HCT116 (cell line): ENCODE measurements at regions not wholly inside any gene's neighbourhood (a gene's known extent, or its start where the extent isn't known, plus 50 kb on each side); places are given as distances from the start of the nearest gene placed in this dataset.

Experiments used
- ATAC-seq: fragments of 200-7000 bp; cut with Tn5 transposase; 2 replicates; pipeline ENCODE4 v1.9.1; 2020; ENCODE audit warnings: mild to moderate bottlenecking, moderate library complexity
- BruUV-seq: library from RNA; stranded (reverse); fragments of 400-500 nt; replicated peaks from 2 replicates; lab custom pipeline; 2021; lab: Mats Ljungman, UMichigan
- CTCF ChIA-PET: fragments of 300-600 bp; sonication (Branson Sonifier 250); formaldehyde crosslinking; loops from one replicate; lab custom pipeline; 2021; ENCODE audit warnings: antibody characterized with exemption; lab: Charles Lee
- POLR2A ChIA-PET: fragments of 300-600, 350-600 bp; sonication (Branson Sonifier 250); formaldehyde crosslinking; loops from one replicate; lab custom pipeline; 2021; ENCODE audit warnings: antibody characterized with exemption; lab: Charles Lee
- RAD21 ChIA-PET, 2 experiments: fragments of 300-600 bp; sonication (Branson Sonifier 250); formaldehyde crosslinking; loops; one replicate each; lab custom pipeline; 2023; ENCODE audit warnings: low total read pairs in 2 of 2; ENCODE audit not compliant: uncharacterized antibody in 2 of 2, unreplicated experiment in 2 of 2, low non-redundant PET in 1 of 2; lab: Charles Lee
- DNase-seq: peaks from one replicate; pipeline ENCODE4 v3.0.0-alpha.2; 2010; ENCODE audit warnings: low read depth, low spot score
- H2AFZ ChIP-seq: fragments of 200-600 bp; shearing (Covaris generic), sonication (generic); 2 replicates; pipeline ENCODE4 v1.6.1; 2017; ENCODE audit warnings: low read depth, mixed run types, mixed read lengths, antibody characterized with exemption, low read length; ENCODE audit not compliant: poor library complexity, severe bottlenecking
- H3K27ac ChIP-seq: 2 replicates; pipeline ENCODE4 v1.5.1; 2012; ENCODE audit warnings: low read depth, low read length
- H3K27me3 ChIP-seq: fragments of 200-600 bp; sonication (generic); 2 replicates; pipeline ENCODE4 v1.6.1; 2016; ENCODE audit warnings: mixed run types, low read length, mixed read lengths; ENCODE audit not compliant: insufficient read depth
- H3K36me3 ChIP-seq, 2 experiments: fragments of 200-500 bp in 1 of 2; fragments of 200-600 bp in 1 of 2; sonication (Bioruptor generic) in 1 of 2; sonication (generic) in 1 of 2; 2 replicates each; pipeline versions ENCODE4 v1.5.1 to v1.6.1; 2014 to 2016; ENCODE audit warnings: low read length in 2 of 2, inconsistent platforms in 1 of 2, mixed read lengths in 1 of 2, mixed run types in 1 of 2; ENCODE audit not compliant: insufficient read depth in 2 of 2, control insufficient read depth in 1 of 2
- H3K4me1 ChIP-seq, 2 experiments: fragments of 200-600 bp in 1 of 2; sonication (generic) in 1 of 2; 2 replicates each; pipeline versions ENCODE4 v1.5.1 to v1.6.1; 2012 to 2017; ENCODE audit warnings: low read length in 2 of 2, inconsistent platforms in 1 of 2, mild to moderate bottlenecking in 1 of 2, mixed read lengths in 1 of 2, mixed run types in 1 of 2, moderate library complexity in 1 of 2; ENCODE audit not compliant: insufficient read depth in 2 of 2, control insufficient read depth in 1 of 2
- H3K4me2 ChIP-seq: fragments of 200-600 bp; sonication (generic); 2 replicates; pipeline ENCODE4 v1.6.1; 2017; ENCODE audit warnings: mixed run types, low read length, mixed read lengths
- H3K4me3 ChIP-seq, 2 experiments: fragments of 200-600 bp in 1 of 2; sonication (generic) in 1 of 2; replicated peaks in 1 of 2; 2 replicates each; pipeline ENCODE4 v1.5.1; 2011 to 2016; ENCODE audit warnings: low read length in 2 of 2, control low read depth in 1 of 2, low read depth in 1 of 2, mild to moderate bottlenecking in 1 of 2, mixed read lengths in 1 of 2, mixed run types in 1 of 2
- H3K79me2 ChIP-seq: fragments of 200-600 bp; sonication (generic); 2 replicates; pipeline ENCODE4 v1.6.1; 2017; ENCODE audit warnings: mild to moderate bottlenecking, mixed run types, low read length, moderate library complexity, mixed read lengths; ENCODE audit not compliant: insufficient read depth
- H3K9ac ChIP-seq: fragments of 200-600 bp; sonication (generic); 2 replicates; pipeline ENCODE4 v1.6.1; 2016; ENCODE audit warnings: low read length, mixed read lengths
- H3K9me2 ChIP-seq: fragments of 200-600 bp; sonication (generic), shearing (Covaris generic); 2 replicates; pipeline ENCODE4 v1.6.1; 2017; ENCODE audit warnings: mixed run types, mild to moderate bottlenecking, moderate library complexity; ENCODE audit not compliant: insufficient read depth
- H3K9me3 ChIP-seq, 2 experiments: fragments of 200-500 bp in 1 of 2; fragments of 200-600 bp in 1 of 2; sonication (Bioruptor generic) in 1 of 2; sonication (generic) in 1 of 2; 2 replicates each; pipeline ENCODE4 v1.6.1; 2014 to 2017; ENCODE audit warnings: low read length in 2 of 2, mixed read lengths in 2 of 2, inconsistent platforms in 1 of 2, low read depth in 1 of 2, mild to moderate bottlenecking in 1 of 2, mixed run types in 1 of 2, moderate library complexity in 1 of 2; ENCODE audit not compliant: control insufficient read depth in 1 of 2, insufficient read depth in 1 of 2
- H4K20me1 ChIP-seq: fragments of 200-600 bp; sonication (generic), shearing (Covaris generic); 2 replicates; pipeline ENCODE4 v1.6.1; 2017; ENCODE audit warnings: mixed run types, mild to moderate bottlenecking, moderate library complexity; ENCODE audit not compliant: insufficient read depth
- CBX3 ChIP-seq: IDR thresholded peaks from 2 replicates; pipeline ENCODE4 v1.6.1; 2012; ENCODE audit warnings: low read depth
- CEBPB ChIP-seq: IDR thresholded peaks from 2 replicates; pipeline ENCODE4 v1.6.1; 2012; ENCODE audit warnings: low read depth
- EGR1 ChIP-seq: IDR thresholded peaks from 2 replicates; pipeline ENCODE4 v1.6.1; 2012; ENCODE audit warnings: low read depth
- EZH2 ChIP-seq: fragments of 200-600 bp; sonication (generic); IDR thresholded peaks from 2 replicates; pipeline ENCODE4 v1.6.1; 2017; ENCODE audit warnings: antibody characterized with exemption, mixed run types
- EZH2phosphoT487 ChIP-seq: fragments of 200-600 bp; IDR thresholded peaks from 2 replicates; pipeline ENCODE4 v1.6.1; 2018; ENCODE audit warnings: antibody characterized with exemption, borderline replicate concordance
- POLR2A ChIP-seq: IDR thresholded peaks from 2 replicates; pipeline ENCODE4 v1.7.0; 2011; ENCODE audit warnings: borderline replicate concordance; ENCODE audit not compliant: insufficient read depth, insufficient read length; ENCODE audit errors: extremely low read depth
- RAD21 ChIP-seq: IDR thresholded peaks from 2 replicates; pipeline ENCODE4 v1.6.1; 2012; ENCODE audit warnings: low read depth, mild to moderate bottlenecking
- REST ChIP-seq: IDR thresholded peaks from 2 replicates; pipeline ENCODE4 v1.6.1; 2012; ENCODE audit warnings: low read depth
- SIN3A ChIP-seq: IDR thresholded peaks from 2 replicates; pipeline ENCODE4 v1.6.1; 2012; ENCODE audit warnings: low read depth
- SRF ChIP-seq: IDR thresholded peaks from 2 replicates; pipeline ENCODE4 v1.6.1; 2012; ENCODE audit warnings: low read depth
- TCF7L2 ChIP-seq: IDR thresholded peaks from 2 replicates; pipeline ENCODE4 v1.7.0; 2011; ENCODE audit warnings: borderline replicate concordance, inconsistent platforms; ENCODE audit not compliant: insufficient read depth, insufficient read length; ENCODE audit errors: extremely low read depth
- YY1 ChIP-seq: IDR thresholded peaks from 2 replicates; pipeline ENCODE4 v1.6.1; 2011; ENCODE audit warnings: low read length, low read depth, moderate library complexity, mild to moderate bottlenecking; ENCODE audit not compliant: insufficient replicate concordance; ENCODE audit errors: extremely low read depth
- ZFX ChIP-seq: fragments of 450-650 bp; IDR thresholded peaks from 2 replicates; pipeline ENCODE4 v1.6.1; 2017
- ZNF274 ChIP-seq: fragments of 200-500 bp; sonication (Bioruptor generic); IDR thresholded peaks from 2 replicates; pipeline ENCODE4 v1.6.1; 2014; ENCODE audit warnings: mild to moderate bottlenecking, low read depth, low read length, inconsistent platforms
- intact Hi-C: fragments of 100-400 bp; cut with micrococcal nuclease; formaldehyde crosslinking; loops from 2 replicates; pipeline ENCODE4 v1.10.0; 2022
- TF ChIP-seq, protein P1 (sequence below): IDR thresholded peaks from 2 replicates; pipeline ENCODE4 v1.6.1; 2012
- TF ChIP-seq, protein P2 (sequence below): IDR thresholded peaks from 2 replicates; pipeline ENCODE4 v1.6.1; 2012
- TF ChIP-seq, protein P3 (sequence below), 3 experiments: fragments of 200-600 bp in 1 of 3; sonication (generic) in 1 of 3; IDR thresholded peaks in 2 of 3; conservative IDR thresholded peaks in 1 of 3; 2 replicates each; pipeline ENCODE4 v1.5.1; 2012 to 2017; ENCODE audit warnings: low read depth in 2 of 3, low read length in 2 of 3, antibody characterized with exemption in 1 of 3, borderline replicate concordance in 1 of 3, control low read depth in 1 of 3, mild to moderate bottlenecking in 1 of 3, mixed read lengths in 1 of 3, mixed run types in 1 of 3, moderate library complexity in 1 of 3; ENCODE audit not compliant: insufficient read depth in 1 of 3
- TF ChIP-seq, protein P4 (sequence below): IDR thresholded peaks from 2 replicates; pipeline ENCODE4 v1.6.1; 2011; ENCODE audit warnings: mild to moderate bottlenecking, low read length, moderate library complexity; ENCODE audit not compliant: insufficient replicate concordance; ENCODE audit errors: extremely low read depth

DNA sequence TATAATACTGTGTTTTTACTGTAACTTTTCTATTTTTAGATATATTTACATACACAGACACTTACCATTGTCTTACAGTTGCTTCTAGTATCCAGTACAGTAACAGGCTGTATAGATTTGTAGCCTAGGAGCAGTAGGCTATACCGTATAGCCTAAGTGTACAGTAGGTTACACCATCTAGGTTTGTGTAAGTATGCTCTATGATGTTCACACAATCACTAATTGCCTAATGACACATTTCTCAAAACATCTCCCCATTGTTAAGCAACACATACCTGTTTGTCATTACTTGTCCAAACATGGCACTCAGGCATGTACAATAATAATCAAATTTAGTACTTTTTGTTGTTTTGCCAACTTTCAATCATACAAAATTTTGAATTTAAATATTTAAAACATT, 757.3 kb downstream of the DOK5 start:
- H4K20me1 ChIP-seq: no peaks in the 10 kb centered on the region
- no peak for DNase-seq
- H3K79me2 ChIP-seq: no peaks in the 10 kb centered on the region
- H3K27ac ChIP-seq: no peak overlapping the region
- RAD21 ChIA-PET: no interaction called here
- no peaks in the 10 kb centered on the region for H3K9me2 ChIP-seq
- no peak overlapping the region for H3K4me3 ChIP-seq
- H3K9ac ChIP-seq: no peak overlapping the region
- ATAC-seq: no peak
- no peak overlapping the region for H3K4me2 ChIP-seq
- no peaks in the 10 kb centered on the region for H3K4me1 ChIP-seq
- H3K9me3 ChIP-seq: peaks cover 3 to 14% of the 10 kb centered on the region in 2 experiments; a peak in 2 of 4 replicates
- no peaks in the 10 kb centered on the region; a peak in 1 of 4 replicates for H3K36me3 ChIP-seq
- POLR2A ChIA-PET: no interaction called here
- H3K27me3 ChIP-seq: no peaks in the 10 kb centered on the region
- BruUV-seq: no TSS peak
- TF ChIP-seq, protein P1, sequence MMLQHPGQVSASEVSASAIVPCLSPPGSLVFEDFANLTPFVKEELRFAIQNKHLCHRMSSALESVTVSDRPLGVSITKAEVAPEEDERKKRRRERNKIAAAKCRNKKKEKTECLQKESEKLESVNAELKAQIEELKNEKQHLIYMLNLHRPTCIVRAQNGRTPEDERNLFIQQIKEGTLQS: no peak
- TF ChIP-seq RAD21: no peak
- no peak for TF ChIP-seq SRF
- TF ChIP-seq, protein P2, sequence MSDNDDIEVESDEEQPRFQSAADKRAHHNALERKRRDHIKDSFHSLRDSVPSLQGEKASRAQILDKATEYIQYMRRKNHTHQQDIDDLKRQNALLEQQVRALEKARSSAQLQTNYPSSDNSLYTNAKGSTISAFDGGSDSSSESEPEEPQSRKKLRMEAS: no peak
- TF ChIP-seq, protein P3, sequence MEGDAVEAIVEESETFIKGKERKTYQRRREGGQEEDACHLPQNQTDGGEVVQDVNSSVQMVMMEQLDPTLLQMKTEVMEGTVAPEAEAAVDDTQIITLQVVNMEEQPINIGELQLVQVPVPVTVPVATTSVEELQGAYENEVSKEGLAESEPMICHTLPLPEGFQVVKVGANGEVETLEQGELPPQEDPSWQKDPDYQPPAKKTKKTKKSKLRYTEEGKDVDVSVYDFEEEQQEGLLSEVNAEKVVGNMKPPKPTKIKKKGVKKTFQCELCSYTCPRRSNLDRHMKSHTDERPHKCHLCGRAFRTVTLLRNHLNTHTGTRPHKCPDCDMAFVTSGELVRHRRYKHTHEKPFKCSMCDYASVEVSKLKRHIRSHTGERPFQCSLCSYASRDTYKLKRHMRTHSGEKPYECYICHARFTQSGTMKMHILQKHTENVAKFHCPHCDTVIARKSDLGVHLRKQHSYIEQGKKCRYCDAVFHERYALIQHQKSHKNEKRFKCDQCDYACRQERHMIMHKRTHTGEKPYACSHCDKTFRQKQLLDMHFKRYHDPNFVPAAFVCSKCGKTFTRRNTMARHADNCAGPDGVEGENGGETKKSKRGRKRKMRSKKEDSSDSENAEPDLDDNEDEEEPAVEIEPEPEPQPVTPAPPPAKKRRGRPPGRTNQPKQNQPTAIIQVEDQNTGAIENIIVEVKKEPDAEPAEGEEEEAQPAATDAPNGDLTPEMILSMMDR (IDR thresholded peaks at IDR 0.05 in 2 of 3, conservative IDR thresholded peaks at IDR 0.05 in 1 of 3; ENCODE audit: borderline replicate concordance in 1 of 3, insufficient read depth in 1 of 3, low read depth in 2 of 3, low read length in 2 of 3): no peak
- no peak for TF ChIP-seq REST
- TF ChIP-seq CBX3: no peak
- TF ChIP-seq, protein P4, sequence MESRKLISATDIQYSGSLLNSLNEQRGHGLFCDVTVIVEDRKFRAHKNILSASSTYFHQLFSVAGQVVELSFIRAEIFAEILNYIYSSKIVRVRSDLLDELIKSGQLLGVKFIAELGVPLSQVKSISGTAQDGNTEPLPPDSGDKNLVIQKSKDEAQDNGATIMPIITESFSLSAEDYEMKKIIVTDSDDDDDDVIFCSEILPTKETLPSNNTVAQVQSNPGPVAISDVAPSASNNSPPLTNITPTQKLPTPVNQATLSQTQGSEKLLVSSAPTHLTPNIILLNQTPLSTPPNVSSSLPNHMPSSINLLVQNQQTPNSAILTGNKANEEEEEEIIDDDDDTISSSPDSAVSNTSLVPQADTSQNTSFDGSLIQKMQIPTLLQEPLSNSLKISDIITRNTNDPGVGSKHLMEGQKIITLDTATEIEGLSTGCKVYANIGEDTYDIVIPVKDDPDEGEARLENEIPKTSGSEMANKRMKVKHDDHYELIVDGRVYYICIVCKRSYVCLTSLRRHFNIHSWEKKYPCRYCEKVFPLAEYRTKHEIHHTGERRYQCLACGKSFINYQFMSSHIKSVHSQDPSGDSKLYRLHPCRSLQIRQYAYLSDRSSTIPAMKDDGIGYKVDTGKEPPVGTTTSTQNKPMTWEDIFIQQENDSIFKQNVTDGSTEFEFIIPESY: no peak
- TF ChIP-seq POLR2A: no peak
- TF ChIP-seq EZH2phosphoT487: no peak
- TF ChIP-seq TCF7L2: no peak
- no peak for TF ChIP-seq YY1
- TF ChIP-seq EZH2: no peak
- no peak for TF ChIP-seq EGR1
- no peak for TF ChIP-seq ZNF274
- TF ChIP-seq ZFX: no peak
- TF ChIP-seq SIN3A: no peak
- TF ChIP-seq CEBPB: no peak
- CTCF ChIA-PET: no interaction called here
- H2AFZ ChIP-seq: no peak overlapping the region
- intact Hi-C loops: no loop called here
